CD4-positive, alpha-beta T cell (primary cell): ENCODE measurements at regions not wholly inside any gene's neighbourhood (a gene's known extent, or its start where the extent isn't known, plus 50 kb on each side); places are given as distances from the start of the nearest gene placed in this dataset.

ENCODE experiments used
- ATAC-seq: fragments of 200-7000 bp; cut with Tn5 transposase; one replicate; pipeline ENCODE4 v1.10.0; 2022; ENCODE audit warnings: mild to moderate bottlenecking; ENCODE audit not compliant: poor library complexity
- CTCF ChIA-PET: fragments of 350-600 bp; sonication (Branson Sonifier 250); formaldehyde crosslinking; loops from one replicate; lab custom pipeline; 2021; ENCODE audit warnings: antibody characterized with exemption, inconsistent platforms; lab: Charles Lee
- POLR2A ChIA-PET: fragments of 350-600 bp; sonication (Branson Sonifier 250); formaldehyde crosslinking; loops from one replicate; lab custom pipeline; 2021; ENCODE audit warnings: antibody characterized with exemption, inconsistent platforms; lab: Charles Lee
- DNase-seq, 14 experiments: peaks; one replicate each; pipeline ENCODE4 v3.0.0-alpha.2; 2013 to 2020; ENCODE audit warnings: mixed read lengths in 2 of 14
- H3K27ac ChIP-seq, 2 donors: one replicate each; pipeline versions ENCODE4 v1.5.1 to v1.7.0; 2013; ENCODE audit warnings: low read length in 2 of 2, low read depth in 1 of 2, mild to moderate bottlenecking in 1 of 2
- H3K27me3 ChIP-seq, 2 experiments: 1 replicate in 1 of 2; 2 replicates in 1 of 2; pipeline versions ENCODE4 v1.6.1 to v1.7.0; 2013; ENCODE audit warnings: low read length in 2 of 2, control low read depth in 1 of 2, mild to moderate bottlenecking in 1 of 2, moderate library complexity in 1 of 2; ENCODE audit not compliant: insufficient read depth in 2 of 2, control insufficient read depth in 1 of 2
- H3K36me3 ChIP-seq: one replicate; pipeline ENCODE4 v1.6.1; 2013; ENCODE audit warnings: low read length, control low read depth; ENCODE audit not compliant: insufficient read depth
- H3K4me1 ChIP-seq: one replicate; pipeline ENCODE4 v1.6.1; 2013; ENCODE audit warnings: low read length, control low read depth; ENCODE audit not compliant: insufficient read depth
- H3K4me3 ChIP-seq: one replicate; pipeline ENCODE4 v1.5.1; 2013; ENCODE audit warnings: mild to moderate bottlenecking, low read length, moderate library complexity
- H3K9me3 ChIP-seq, 2 experiments: 1 replicate in 1 of 2; 2 replicates in 1 of 2; pipeline versions ENCODE4 v1.6.1 to v1.7.0; 2013; ENCODE audit warnings: low read length in 2 of 2, mild to moderate bottlenecking in 2 of 2, control low read depth in 1 of 2, moderate library complexity in 1 of 2; ENCODE audit not compliant: control insufficient read depth in 1 of 2, insufficient read depth in 1 of 2
- H3K27ac Mint-ChIP-seq: one replicate; pipeline ENCODE4 v1.8.0; 2020; ENCODE audit warnings: mixed read lengths
- H3K27me3 Mint-ChIP-seq: one replicate; pipeline ENCODE4 v1.8.0; 2021; ENCODE audit warnings: mixed read lengths
- H3K36me3 Mint-ChIP-seq: one replicate; pipeline ENCODE4 v1.8.0; 2021; ENCODE audit warnings: low read depth, mixed read lengths
- H3K4me1 Mint-ChIP-seq: one replicate; pipeline ENCODE4 v1.8.0; 2021; ENCODE audit warnings: low read depth, mixed read lengths
- H3K4me3 Mint-ChIP-seq: one replicate; pipeline ENCODE4 v1.8.0; 2020; ENCODE audit warnings: mild to moderate bottlenecking, mixed read lengths
- H3K9me3 Mint-ChIP-seq: one replicate; pipeline ENCODE4 v1.8.0; 2020; ENCODE audit warnings: mixed read lengths
- CTCF ChIP-seq: fragments of 200-600 bp; IDR thresholded peaks from one replicate; pipeline ENCODE4 v1.8.0; 2022; ENCODE audit warnings: antibody characterized with exemption, mild to moderate bottlenecking
- intact Hi-C, 2 experiments: fragments of 100-400 bp; cut with DNase I in 1 of 2; cut with micrococcal nuclease in 1 of 2; formaldehyde crosslinking; loops; one replicate each; pipeline versions ENCODE4 v1.15.1 to v1.9.0; 2023 to 2025; cut with DNase I, micrococcal nuclease

GRCh38 chr4:81896936-81897335 is 425.2 kb upstream of the RASGEF1B start:
- no peak for TF ChIP-seq CTCF
- Histone ChIP-seq H3K27ac (no peak overlapping the region), H3K4me3 (no peak overlapping the region), H3K36me3 (no peaks in the 10 kb centered on the region), H3K9me3 (no peaks in the 10 kb centered on the region), H3K4me1 (no peaks in the 10 kb centered on the region), H3K27me3 (no peaks in the 10 kb centered on the region)
- no peak for ATAC-seq
- intact Hi-C loops = no loop called here
- ChIA-PET POLR2A (no interaction called here), CTCF (no interaction called here)
- Mint-ChIP-seq H3K4me1 (peaks cover 17% of the 10 kb centered on the region), H3K4me3 (no peak overlapping the region), H3K27ac (no peak overlapping the region), H3K36me3 (no peaks in the 10 kb centered on the region), H3K27me3 (no peaks in the 10 kb centered on the region), H3K9me3 (no peaks in the 10 kb centered on the region)
- DNase-seq = no peak

GRCh38 chr4:81891005-81891996 is 419.6 kb upstream of the RASGEF1B start:
- no peaks in the 10 kb centered on the region for H3K9me3 Mint-ChIP-seq
- ATAC-seq = no peak
- CTCF ChIA-PET = interaction anchor here (0.6 kb wide), 1 partner anchor 24 kb away, joined by 3 read pairs; no protein-coding TSS in a partner anchor

GRCh38 chr4:81884986-81885385 is 413.3 kb upstream of the RASGEF1B start:
- no peak for ATAC-seq
- no peaks in the 10 kb centered on the region for H3K36me3 ChIP-seq
- no peaks in the 10 kb centered on the region for H3K36me3 Mint-ChIP-seq

More at GRCh38 chr4:81891005-81891996, 419.6 kb upstream of the RASGEF1B start:
- Mint-ChIP-seq H3K4me3 (no peak overlapping the region), H3K27me3 (peaks cover 9% of the 10 kb centered on the region), H3K36me3 (no peaks in the 10 kb centered on the region), H3K4me1 (no peaks in the 10 kb centered on the region), H3K27ac (no peak overlapping the region)
- H3K4me1 ChIP-seq = no peaks in the 10 kb centered on the region
- no peaks in the 10 kb centered on the region for H3K36me3 ChIP-seq
- POLR2A ChIA-PET = no interaction called here
- no peak overlapping the region for H3K4me3 ChIP-seq
- H3K9me3 ChIP-seq = no peaks in the 10 kb centered on the region
- H3K27me3 ChIP-seq = no peaks in the 10 kb centered on the region
- H3K27ac ChIP-seq = no peak overlapping the region
- intact Hi-C loops = no loop called here
- no peak for DNase-seq
- no peak for TF ChIP-seq CTCF

More at GRCh38 chr4:81884986-81885385, 413.3 kb upstream of the RASGEF1B start:
- Histone ChIP-seq H3K4me1 (peaks cover 6% of the 10 kb centered on the region), H3K9me3 (no peaks in the 10 kb centered on the region), H3K27me3 (no peaks in the 10 kb centered on the region), H3K4me3 (no peak overlapping the region), H3K27ac (no peak overlapping the region)
- Mint-ChIP-seq H3K4me3 (no peak overlapping the region), H3K27ac (no peak overlapping the region), H3K9me3 (no peaks in the 10 kb centered on the region), H3K4me1 (peaks cover 7% of the 10 kb centered on the region), H3K27me3 (peaks cover 9% of the 10 kb centered on the region)
- TF ChIP-seq CTCF = no peak
- DNase-seq = no peak
- ChIA-PET CTCF (interaction anchor here (2.5 kb wide), 1 partner anchor 10 kb away, joined by 6 read pairs; no protein-coding TSS in a partner anchor), POLR2A (no interaction called here)
- intact Hi-C loops = no loop called here
